CD8-positive, alpha-beta memory T cell (primary cell): ENCODE measurements at regions not wholly inside any gene's neighbourhood (a gene's known extent, or its start where the extent isn't known, plus 50 kb on each side); places are given as distances from the start of the nearest gene placed in this dataset.
"Not testable (repeated sequence)": the region's sequence is repeated elsewhere in the genome, so short reads cannot be mapped to it uniquely, and the experiment has no call there.

ENCODE experiments used
- CTCF ChIA-PET: fragments of 350-600 bp; sonication (Branson Sonifier 250); formaldehyde crosslinking; loops from one replicate; lab custom pipeline; 2021; ENCODE audit warnings: antibody characterized with exemption; lab: Charles Lee
- POLR2A ChIA-PET: fragments of 350-600 bp; sonication (Branson Sonifier 250); formaldehyde crosslinking; loops from one replicate; lab custom pipeline; 2021; ENCODE audit warnings: antibody characterized with exemption; lab: Charles Lee
- DNase-seq, 5 donors: peaks; one replicate each; pipeline versions ENCODE4 v3.0.0 to v3.0.0-alpha.2; 2020 to 2022; ENCODE audit warnings: mixed read lengths in 1 of 5
- H3K27ac ChIP-seq: one replicate; pipeline ENCODE4 v1.7.0; 2013; ENCODE audit warnings: low read depth, mild to moderate bottlenecking, low read length, moderate library complexity
- H3K27me3 ChIP-seq: 2 replicates; pipeline ENCODE4 v1.7.0; 2013; ENCODE audit warnings: low read length, mild to moderate bottlenecking; ENCODE audit not compliant: insufficient read depth, poor library complexity, severe bottlenecking
- H3K36me3 ChIP-seq: 2 replicates; pipeline ENCODE4 v1.7.0; 2013; ENCODE audit warnings: mild to moderate bottlenecking, low read length, moderate library complexity; ENCODE audit not compliant: insufficient read depth
- H3K4me1 ChIP-seq: 2 replicates; pipeline ENCODE4 v1.7.0; 2013; ENCODE audit warnings: mild to moderate bottlenecking, low read length, moderate library complexity; ENCODE audit not compliant: insufficient read depth
- H3K4me3 ChIP-seq: 2 replicates; pipeline ENCODE4 v1.7.0; 2013; ENCODE audit warnings: mild to moderate bottlenecking, low read length
- H3K9me3 ChIP-seq: 2 replicates; pipeline ENCODE4 v1.7.0; 2013; ENCODE audit warnings: mild to moderate bottlenecking, low read length
- H3K27ac Mint-ChIP-seq, 8 donors: one replicate each; pipeline ENCODE4 v1.8.0; 2020 to 2021; ENCODE audit warnings: mixed read lengths in 8 of 8, mild to moderate bottlenecking in 6 of 8, inconsistent platforms in 3 of 8, moderate library complexity in 3 of 8
- H3K27me3 Mint-ChIP-seq, 2 donors: one replicate each; pipeline ENCODE4 v1.8.0; 2020 to 2021; ENCODE audit warnings: mixed read lengths in 2 of 2, mild to moderate bottlenecking in 1 of 2, moderate library complexity in 1 of 2
- H3K36me3 Mint-ChIP-seq, 3 donors: one replicate each; pipeline ENCODE4 v1.8.0; 2020 to 2021; ENCODE audit warnings: mixed read lengths in 3 of 3, inconsistent platforms in 1 of 3, mild to moderate bottlenecking in 1 of 3
- H3K4me1 Mint-ChIP-seq, 3 donors: one replicate each; pipeline ENCODE4 v1.8.0; 2020 to 2021; ENCODE audit warnings: mixed read lengths in 3 of 3, inconsistent platforms in 1 of 3, mild to moderate bottlenecking in 1 of 3
- H3K4me3 Mint-ChIP-seq, 7 donors: one replicate each; pipeline ENCODE4 v1.8.0; 2020 to 2021; ENCODE audit warnings: mixed read lengths in 7 of 7, mild to moderate bottlenecking in 6 of 7, moderate library complexity in 4 of 7, inconsistent platforms in 2 of 7
- H3K9me3 Mint-ChIP-seq, 5 donors: one replicate each; pipeline ENCODE4 v1.8.0; 2020 to 2022; ENCODE audit warnings: mixed read lengths in 5 of 5, mild to moderate bottlenecking in 3 of 5, moderate library complexity in 2 of 5, inconsistent platforms in 1 of 5

DNA sequence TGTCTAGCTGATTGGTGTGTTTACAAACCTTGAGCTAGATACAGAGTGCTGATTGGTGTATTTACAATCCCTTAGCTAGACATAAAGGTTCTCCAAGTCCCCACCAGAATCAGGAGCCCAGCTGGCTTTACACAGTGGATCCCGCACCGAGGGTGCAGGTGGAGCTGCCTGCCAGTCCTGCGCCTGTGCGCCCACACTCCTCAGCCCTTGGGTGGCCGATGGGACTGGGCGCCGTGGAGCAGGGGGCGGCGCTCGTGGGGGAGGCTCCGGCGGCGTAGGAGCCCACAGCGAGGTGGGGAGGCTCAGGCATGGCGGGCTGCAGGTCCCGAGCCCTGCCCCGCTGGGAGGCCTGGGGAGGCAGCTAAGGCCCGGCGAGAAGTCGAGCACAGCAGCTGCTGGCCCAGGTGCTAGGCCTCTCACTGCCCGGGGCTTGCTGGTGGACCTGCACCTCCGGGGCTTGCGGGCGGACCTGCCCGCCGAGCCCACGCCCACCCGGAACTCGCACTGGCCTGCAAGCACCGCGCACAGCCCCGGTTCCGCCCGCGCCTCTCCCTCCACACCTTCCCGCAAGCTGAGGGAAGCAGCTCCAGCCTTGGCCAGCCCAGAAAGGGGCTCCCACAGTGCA is 51.0 kb upstream of the CDYL start:
- H3K4me1 ChIP-seq, H3K36me3 Mint-ChIP-seq, H3K27me3 ChIP-seq, DNase-seq, H3K9me3 Mint-ChIP-seq, POLR2A ChIA-PET, CTCF ChIA-PET, H3K36me3 ChIP-seq, H3K27ac ChIP-seq, H3K4me3 ChIP-seq, H3K9me3 ChIP-seq, H3K27ac Mint-ChIP-seq, H3K4me3 Mint-ChIP-seq: not testable (repeated sequence)
- peaks cover 9 to 14% (median 14%) of the 10 kb centered on the region in 3 donors for H3K4me1 Mint-ChIP-seq
- peaks cover 5 to 28% of the 10 kb centered on the region in 2 donors for H3K27me3 Mint-ChIP-seq

DNA sequence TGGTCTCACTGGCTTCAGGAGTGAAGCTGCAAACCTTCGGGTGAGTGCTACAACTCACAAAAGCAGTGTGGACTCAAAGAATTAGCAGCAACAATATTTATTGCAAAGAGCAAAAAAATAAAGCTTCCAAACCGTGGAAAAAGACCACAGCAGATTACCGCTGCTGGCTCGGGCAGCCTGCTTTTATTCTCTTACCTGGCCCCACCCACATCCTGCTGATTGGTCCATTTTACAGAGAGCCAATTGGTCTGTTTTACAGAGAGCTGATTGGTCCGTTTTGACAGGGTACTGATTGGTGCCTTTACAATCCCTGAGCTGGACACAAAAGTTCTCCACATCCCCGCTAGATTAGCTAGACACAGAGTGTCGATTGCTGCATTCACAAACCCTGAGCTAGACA is 51.5 kb upstream of the CDYL start:
- H3K4me3 ChIP-seq, H3K9me3 Mint-ChIP-seq, H3K36me3 ChIP-seq, H3K9me3 ChIP-seq, H3K27ac Mint-ChIP-seq, H3K4me1 ChIP-seq, CTCF ChIA-PET, H3K27me3 ChIP-seq, DNase-seq, H3K27ac ChIP-seq, H3K36me3 Mint-ChIP-seq, POLR2A ChIA-PET, H3K4me3 Mint-ChIP-seq: not testable (repeated sequence)
- Mint-ChIP-seq H3K27me3 (peaks cover 5 to 24% of the 10 kb centered on the region in 2 donors), H3K4me1 (peaks cover 9 to 14% (median 14%) of the 10 kb centered on the region in 3 donors)

DNA sequence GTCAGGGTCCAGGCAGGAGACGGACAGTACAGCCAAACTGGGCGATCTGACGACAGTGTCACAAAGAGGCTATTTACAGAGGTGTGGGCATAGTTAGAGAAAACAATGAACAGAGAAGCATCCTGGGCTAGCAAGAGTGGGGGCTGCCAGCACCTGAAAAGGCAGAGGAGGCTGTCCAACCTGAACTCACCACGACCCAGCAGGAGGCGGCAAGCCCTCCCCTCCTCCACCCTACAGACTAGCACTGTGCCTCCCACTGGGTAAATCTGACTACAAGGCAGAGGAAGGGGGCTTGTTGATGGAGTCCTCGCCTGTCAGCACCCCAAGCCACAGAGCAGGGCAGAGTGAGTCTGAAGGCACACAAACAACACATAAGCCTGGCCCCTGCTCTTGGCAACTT is 52.8 kb upstream of the CDYL start:
- no peaks in the 10 kb centered on the region for H3K27me3 ChIP-seq
- H3K36me3 ChIP-seq: no peaks in the 10 kb centered on the region
- H3K27me3 Mint-ChIP-seq: peaks cover 0 to 17% of the 10 kb centered on the region in 2 donors
- POLR2A ChIA-PET: no interaction called here
- no peaks in the 10 kb centered on the region for H3K9me3 ChIP-seq
- DNase-seq: no peak
- no peaks in the 10 kb centered on the region for H3K9me3 Mint-ChIP-seq
- H3K4me3 Mint-ChIP-seq: no peak overlapping the region
- peaks cover 9 to 14% (median 13%) of the 10 kb centered on the region in 3 donors for H3K4me1 Mint-ChIP-seq
- no peaks in the 10 kb centered on the region for H3K4me1 ChIP-seq
- H3K36me3 Mint-ChIP-seq: no peaks in the 10 kb centered on the region
- H3K4me3 ChIP-seq: no peak overlapping the region
- CTCF ChIA-PET: no interaction called here
- H3K27ac ChIP-seq: no peak overlapping the region
- peak overlapping the region in 1 of 8 donors; percentile 70 for H3K27ac Mint-ChIP-seq

DNA sequence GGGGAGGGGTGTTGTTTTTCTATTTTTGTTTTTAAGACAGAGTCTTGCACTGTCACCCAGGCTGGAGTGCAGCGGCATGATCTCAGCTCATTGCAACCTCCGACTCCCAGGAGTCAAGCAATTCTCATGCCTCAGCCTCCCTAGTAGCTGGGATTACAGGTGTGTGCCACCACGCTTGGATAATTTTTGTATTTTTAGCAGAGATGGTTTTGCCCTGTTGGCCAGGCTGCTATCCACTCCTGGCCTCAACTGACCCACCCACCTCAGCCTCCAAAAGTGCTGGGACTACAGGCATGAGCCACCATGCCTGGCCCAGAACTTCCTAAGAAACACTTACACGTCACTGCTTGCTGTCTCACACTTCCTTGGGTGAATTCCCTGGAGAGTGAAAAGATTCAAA is 54.8 kb upstream of the CDYL start:
- H3K9me3 ChIP-seq, H3K27ac Mint-ChIP-seq, CTCF ChIA-PET, H3K4me3 ChIP-seq, H3K27me3 ChIP-seq, H3K36me3 ChIP-seq, DNase-seq, H3K4me1 ChIP-seq, H3K4me3 Mint-ChIP-seq, H3K36me3 Mint-ChIP-seq, H3K9me3 Mint-ChIP-seq, H3K27ac ChIP-seq, POLR2A ChIA-PET, H3K4me1 Mint-ChIP-seq: not testable (repeated sequence)
- peaks cover 5 to 17% of the 10 kb centered on the region in 2 donors for H3K27me3 Mint-ChIP-seq

DNA sequence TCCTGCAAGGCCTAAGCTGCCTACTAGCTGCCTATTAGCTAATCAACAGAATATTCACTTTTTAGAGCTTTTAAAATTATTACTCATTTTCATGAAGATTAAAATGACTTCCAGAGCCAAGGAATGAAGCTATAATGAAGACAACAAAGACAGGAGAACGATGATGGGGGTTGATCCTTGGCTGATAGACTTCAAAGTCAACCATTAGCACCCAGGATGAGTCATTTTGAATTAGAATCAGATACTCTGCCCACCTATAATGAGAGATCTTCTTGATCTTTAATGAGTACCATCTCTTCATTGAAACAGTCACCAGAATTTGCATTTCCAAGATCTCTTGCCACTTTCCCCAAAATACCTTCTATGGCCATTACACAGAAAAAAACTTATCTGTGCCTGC is 56.7 kb upstream of the CDYL start:
- Mint-ChIP-seq H3K27me3 (peaks cover 5 to 15% of the 10 kb centered on the region in 2 donors), H3K27ac (no peak overlapping the region), H3K36me3 (no peaks in the 10 kb centered on the region), H3K9me3 (no peaks in the 10 kb centered on the region), H3K4me3 (no peak overlapping the region), H3K4me1 (peaks cover 4 to 5% (median 4%) of the 10 kb centered on the region in 3 donors)
- Histone ChIP-seq H3K4me1 (no peaks in the 10 kb centered on the region), H3K27ac (no peak overlapping the region), H3K9me3 (no peaks in the 10 kb centered on the region), H3K27me3 (no peaks in the 10 kb centered on the region), H3K4me3 (no peak overlapping the region), H3K36me3 (no peaks in the 10 kb centered on the region)
- CTCF ChIA-PET: no interaction called here
- no peak for DNase-seq
- POLR2A ChIA-PET: no interaction called here

DNA sequence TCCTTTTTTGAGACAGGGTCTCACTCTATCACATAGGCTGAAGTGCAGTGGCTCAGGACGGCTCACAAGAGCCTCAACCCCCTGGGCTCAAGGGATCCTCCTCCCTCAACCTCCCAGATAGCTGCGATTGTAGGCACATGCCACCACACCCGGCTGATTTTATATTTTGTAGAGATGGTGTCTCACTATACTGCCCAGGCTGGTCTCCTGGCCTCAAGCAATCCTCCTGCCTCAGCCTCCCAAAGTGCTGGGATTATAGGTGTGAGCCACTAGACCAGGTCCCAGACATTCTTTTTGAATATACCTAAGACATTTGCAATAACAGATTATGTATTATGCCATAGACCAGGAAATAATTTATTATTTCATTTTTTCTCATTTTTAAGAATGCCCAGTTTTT is 58.3 kb upstream of the CDYL start:
- Histone ChIP-seq H3K27ac (no peak overlapping the region), H3K4me3 (no peak overlapping the region), H3K27me3 (no peaks in the 10 kb centered on the region), H3K4me1 (no peaks in the 10 kb centered on the region), H3K36me3 (no peaks in the 10 kb centered on the region), H3K9me3 (no peaks in the 10 kb centered on the region)
- H3K4me3 Mint-ChIP-seq: no peak overlapping the region
- POLR2A ChIA-PET: no interaction called here
- no peaks in the 10 kb centered on the region for H3K9me3 Mint-ChIP-seq
- no peaks in the 10 kb centered on the region for H3K36me3 Mint-ChIP-seq
- peaks cover 2 to 5% of the 10 kb centered on the region in 2 donors for H3K27me3 Mint-ChIP-seq
- DNase-seq: no peak
- peaks cover 4 to 9% (median 4%) of the 10 kb centered on the region in 3 donors for H3K4me1 Mint-ChIP-seq
- H3K27ac Mint-ChIP-seq: peak overlapping the region in 1 of 8 donors; percentile 11
- CTCF ChIA-PET: no interaction called here

DNA sequence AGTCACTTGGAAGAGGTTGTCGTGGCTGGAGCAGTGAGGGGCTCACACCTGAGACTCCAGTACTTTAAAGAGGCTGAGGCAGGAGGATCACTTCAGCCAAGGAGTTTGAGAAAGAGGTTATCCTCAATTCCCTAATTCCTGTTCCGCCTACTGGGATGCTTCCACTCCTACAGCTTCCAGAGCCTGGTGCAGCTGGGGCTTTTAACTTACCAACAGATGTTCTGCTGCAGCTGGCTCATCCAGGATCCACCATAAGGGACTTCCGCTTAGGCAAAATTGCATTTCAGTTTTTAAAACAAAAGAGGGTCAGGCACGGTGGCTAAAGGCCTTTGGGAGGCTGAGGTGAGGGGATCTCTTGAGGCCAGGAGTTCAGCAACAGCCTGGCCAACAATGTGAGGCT is 59.1 kb upstream of the CDYL start:
- peaks cover 4 to 9% (median 4%) of the 10 kb centered on the region in 3 donors for H3K4me1 Mint-ChIP-seq
- no peaks in the 10 kb centered on the region for H3K9me3 Mint-ChIP-seq

DNA sequence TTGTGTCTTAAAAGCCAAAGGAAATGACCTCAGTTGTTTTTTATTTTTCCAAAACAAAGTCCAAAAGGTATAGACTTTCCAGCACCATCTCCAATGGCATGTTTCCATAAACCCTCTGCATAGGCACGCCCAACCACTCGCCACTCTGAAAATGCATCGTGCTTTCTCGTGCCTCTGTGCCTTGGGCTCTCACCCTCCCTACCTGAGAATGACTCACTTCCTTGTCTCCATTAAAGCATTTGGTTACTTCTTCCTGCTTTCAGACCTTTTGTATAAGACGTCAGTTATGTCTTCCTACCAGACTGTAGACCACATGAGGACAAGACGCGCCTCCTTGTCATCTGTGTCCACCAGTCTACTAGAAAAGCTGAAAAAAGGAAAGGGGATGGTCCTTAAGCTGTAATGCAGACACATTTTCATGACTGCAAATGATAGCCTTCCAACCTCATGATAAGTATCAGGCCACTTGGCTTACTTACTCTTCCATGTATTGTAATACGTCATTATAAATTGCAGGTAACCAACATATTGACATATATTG is 61.2 kb upstream of the CDYL start:
- POLR2A ChIA-PET: no interaction called here
- no peaks in the 10 kb centered on the region for H3K36me3 ChIP-seq
- no peaks in the 10 kb centered on the region for H3K4me1 ChIP-seq
- CTCF ChIA-PET: no interaction called here
- Mint-ChIP-seq H3K4me3 (no peak overlapping the region), H3K36me3 (no peaks in the 10 kb centered on the region), H3K4me1 (peaks cover 4 to 9% (median 4%) of the 10 kb centered on the region in 3 donors), H3K27ac (peak overlapping the region in 1 of 8 donors; percentile 6), H3K9me3 (no peaks in the 10 kb centered on the region), H3K27me3 (peaks cover 0 to 5% of the 10 kb centered on the region in 2 donors)
- no peak overlapping the region for H3K4me3 ChIP-seq
- no peaks in the 10 kb centered on the region for H3K9me3 ChIP-seq
- no peak overlapping the region for H3K27ac ChIP-seq
- no peak for DNase-seq
- H3K27me3 ChIP-seq: no peaks in the 10 kb centered on the region

More for the DNA sequence above, 59.1 kb upstream of the CDYL start:
- H3K27ac ChIP-seq: no peak overlapping the region
- H3K36me3 Mint-ChIP-seq: no peaks in the 10 kb centered on the region
- peaks cover 0 to 5% of the 10 kb centered on the region in 2 donors for H3K27me3 Mint-ChIP-seq
- DNase-seq: no peak
- no peaks in the 10 kb centered on the region for H3K27me3 ChIP-seq
- no peaks in the 10 kb centered on the region for H3K4me1 ChIP-seq
- no peak overlapping the region for H3K4me3 ChIP-seq
- POLR2A ChIA-PET: interaction anchor here (0.6 kb wide), 1 partner anchor 9 kb away, joined by 12 read pairs; no protein-coding TSS in a partner anchor
- no peaks in the 10 kb centered on the region for H3K9me3 ChIP-seq
- H3K27ac Mint-ChIP-seq: no peak overlapping the region
- H3K36me3 ChIP-seq: no peaks in the 10 kb centered on the region
- no peak overlapping the region for H3K4me3 Mint-ChIP-seq
- CTCF ChIA-PET: no interaction called here
